ENCODE measurements at regions not wholly inside any gene's neighbourhood (a gene's known extent, or its start where the extent isn't known, plus 50 kb on each side); places are given as distances from the start of the nearest gene placed in this dataset.

DNA sequence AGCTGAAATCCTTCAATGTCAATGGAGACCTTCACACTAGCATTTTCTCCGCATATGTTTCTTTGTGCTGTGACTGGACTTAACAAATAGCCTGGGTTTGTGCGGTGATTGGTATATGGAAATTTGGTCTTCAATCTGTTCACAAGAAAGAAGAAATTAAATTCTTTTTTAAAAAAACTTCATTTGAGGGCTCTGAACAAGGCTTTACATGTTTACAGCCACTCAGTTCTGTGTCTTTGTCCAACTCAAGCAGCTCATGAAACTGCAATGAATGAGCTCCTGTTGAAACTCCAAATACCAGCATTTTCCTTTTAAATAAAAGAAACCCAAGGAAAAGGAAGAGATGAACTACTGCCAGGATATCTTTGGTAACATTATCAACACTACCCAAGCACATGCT lies 57.3 kb downstream of the PIK3C2A start:
- TF ChIP-seq POLR2A (IDR thresholded peaks at IDR 0.05): no peak
- TF ChIP-seq, protein P1, sequence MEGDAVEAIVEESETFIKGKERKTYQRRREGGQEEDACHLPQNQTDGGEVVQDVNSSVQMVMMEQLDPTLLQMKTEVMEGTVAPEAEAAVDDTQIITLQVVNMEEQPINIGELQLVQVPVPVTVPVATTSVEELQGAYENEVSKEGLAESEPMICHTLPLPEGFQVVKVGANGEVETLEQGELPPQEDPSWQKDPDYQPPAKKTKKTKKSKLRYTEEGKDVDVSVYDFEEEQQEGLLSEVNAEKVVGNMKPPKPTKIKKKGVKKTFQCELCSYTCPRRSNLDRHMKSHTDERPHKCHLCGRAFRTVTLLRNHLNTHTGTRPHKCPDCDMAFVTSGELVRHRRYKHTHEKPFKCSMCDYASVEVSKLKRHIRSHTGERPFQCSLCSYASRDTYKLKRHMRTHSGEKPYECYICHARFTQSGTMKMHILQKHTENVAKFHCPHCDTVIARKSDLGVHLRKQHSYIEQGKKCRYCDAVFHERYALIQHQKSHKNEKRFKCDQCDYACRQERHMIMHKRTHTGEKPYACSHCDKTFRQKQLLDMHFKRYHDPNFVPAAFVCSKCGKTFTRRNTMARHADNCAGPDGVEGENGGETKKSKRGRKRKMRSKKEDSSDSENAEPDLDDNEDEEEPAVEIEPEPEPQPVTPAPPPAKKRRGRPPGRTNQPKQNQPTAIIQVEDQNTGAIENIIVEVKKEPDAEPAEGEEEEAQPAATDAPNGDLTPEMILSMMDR (IDR thresholded peaks at IDR 0.05): no peak
- DNase-seq (no peak), ATAC-seq (no peak)
- Histone ChIP-seq H3K4me3 (no peak overlapping the region), H3K27ac (no peak overlapping the region), H3K36me3 (no peaks in the 10 kb centered on the region), H3K27me3 (no peaks in the 10 kb centered on the region), H3K9me3 (no peaks in the 10 kb centered on the region), H3K4me1 (peaks cover 0 to 8% (median 0%) of the 10 kb centered on the region in 4 donors)
- 90% methylated on average over 2 of the region's 2 CpGs for WGBS (ENCODE audit: insufficient coverage, low coverage, low lambda C conversion rate, missing lambda C conversion rate)
- intact Hi-C loops (cut with DNase I): no loop called here

DNA sequence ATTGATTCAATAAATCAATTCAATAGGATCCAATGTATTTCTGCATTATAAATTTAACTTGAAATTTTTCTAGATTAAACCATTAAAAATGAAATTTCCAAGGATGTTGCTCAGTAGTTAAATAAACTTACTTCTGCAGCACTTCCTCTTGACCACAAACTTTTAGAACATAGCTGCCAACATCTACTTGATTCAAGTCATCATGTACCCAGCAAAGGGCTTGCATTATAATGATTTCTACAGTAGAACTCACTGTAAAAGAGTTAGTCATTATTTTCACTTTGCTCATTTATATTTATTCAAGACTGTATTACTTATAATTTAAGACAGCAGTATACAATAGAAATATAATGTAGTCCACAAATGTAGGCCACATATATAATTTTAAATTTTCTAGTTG lies 59.2 kb downstream of the PIK3C2A start:
- Histone ChIP-seq H3K27me3 (no peaks in the 10 kb centered on the region), H3K27ac (no peak overlapping the region), H3K9me3 (no peaks in the 10 kb centered on the region), H3K36me3 (peaks cover 0 to 5% (median 0%) of the 10 kb centered on the region in 4 donors), H3K4me3 (no peak overlapping the region), H3K4me1 (no peaks in the 10 kb centered on the region)
- DNase-seq: no peak
- ATAC-seq: no peak
- TF ChIP-seq, protein P1 (IDR thresholded peaks at IDR 0.05): no peak
- TF ChIP-seq POLR2A (IDR thresholded peaks at IDR 0.05): no peak
- intact Hi-C loops (cut with DNase I): no loop called here

DNA sequence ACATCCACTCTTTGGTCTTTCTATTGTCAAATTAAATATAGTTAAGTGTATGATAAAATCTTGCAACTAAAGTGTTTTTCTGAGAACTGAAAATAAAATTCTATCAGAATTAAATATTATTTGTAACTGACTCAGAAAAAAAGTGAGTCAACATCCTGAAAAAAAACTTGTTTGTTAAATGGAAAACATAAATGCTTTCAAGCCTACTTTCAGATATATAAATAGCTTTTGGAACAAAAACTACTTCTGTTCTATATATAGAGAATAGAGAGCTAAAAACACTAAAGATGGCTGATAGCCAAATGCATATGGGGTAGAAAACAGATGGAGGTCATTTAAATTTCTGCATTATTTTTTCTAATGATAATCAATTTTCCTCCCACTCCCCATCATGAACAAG lies 61.8 kb downstream of the PIK3C2A start:
- TF ChIP-seq POLR2A (IDR thresholded peaks at IDR 0.05): no peak
- TF ChIP-seq, protein P1 (IDR thresholded peaks at IDR 0.05): no peak
- Histone ChIP-seq H3K4me3 (no peak overlapping the region), H3K9me3 (no peaks in the 10 kb centered on the region), H3K36me3 (peaks cover 0 to 11% (median 5%) of the 10 kb centered on the region in 4 donors), H3K27me3 (no peaks in the 10 kb centered on the region), H3K27ac (no peak overlapping the region), H3K4me1 (no peaks in the 10 kb centered on the region)
- ATAC-seq (no peak), DNase-seq (no peak)
- intact Hi-C loops (cut with DNase I): no loop called here

DNA sequence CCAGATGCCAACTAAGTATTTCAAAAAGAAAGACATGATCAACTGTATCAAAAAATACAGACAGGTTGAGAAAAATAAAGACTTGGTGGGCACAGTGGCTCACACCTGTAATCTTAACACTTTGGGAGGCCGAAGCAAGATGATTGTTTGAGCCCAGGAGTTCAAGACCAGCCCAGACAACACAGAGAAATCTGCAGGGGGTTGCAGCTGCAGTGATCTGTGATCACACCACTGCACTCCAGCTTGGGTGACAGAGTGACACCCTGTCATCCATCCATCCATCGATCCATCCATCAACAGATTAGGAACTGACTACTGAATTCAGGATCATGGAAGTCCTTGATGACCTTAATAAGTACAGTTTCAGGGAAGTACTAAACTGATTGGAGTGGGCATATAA lies 65.0 kb upstream of the RPS13 start:
- Histone ChIP-seq H3K4me1 (no peaks in the 10 kb centered on the region), H3K4me3 (no peak overlapping the region), H3K9me3 (no peaks in the 10 kb centered on the region), H3K36me3 (peaks cover 0 to 18% (median 5%) of the 10 kb centered on the region in 4 donors), H3K27ac (no peak overlapping the region), H3K27me3 (no peaks in the 10 kb centered on the region)
- intact Hi-C loops (cut with DNase I): no loop called here
- TF ChIP-seq, protein P1 (IDR thresholded peaks at IDR 0.05): no peak
- no peak for TF ChIP-seq POLR2A (IDR thresholded peaks at IDR 0.05)
- DNase-seq (no peak), ATAC-seq (no peak)
- 57% methylated on average over 1 of the region's 2 CpGs for WGBS (ENCODE audit: insufficient coverage, low coverage, low lambda C conversion rate, missing lambda C conversion rate)

DNA sequence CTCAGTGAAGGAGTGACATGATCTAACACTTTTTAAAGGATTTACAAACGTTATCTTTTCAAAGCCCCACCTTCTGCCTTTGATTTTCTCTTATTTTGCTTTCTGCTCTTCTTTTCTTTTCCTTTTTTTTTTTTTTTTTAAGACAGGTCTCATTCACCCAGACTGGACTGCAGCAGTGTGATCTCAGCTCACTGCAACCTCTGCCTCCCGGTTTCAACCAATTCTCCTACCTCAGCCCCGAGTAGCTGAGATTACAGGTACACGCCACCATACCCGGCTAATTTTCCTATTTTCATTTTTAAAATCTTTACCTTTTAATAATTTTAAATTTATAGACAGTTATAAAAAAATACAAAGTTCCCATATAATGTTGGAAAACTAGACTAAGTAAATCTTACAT lies 63.7 kb upstream of the RPS13 start:
- H3K27me3 ChIP-seq: no peaks in the 10 kb centered on the region
- peaks cover 0 to 18% (median 5%) of the 10 kb centered on the region in 4 donors for H3K36me3 ChIP-seq
- no peaks in the 10 kb centered on the region for H3K9me3 ChIP-seq
- H3K27ac ChIP-seq: no peak overlapping the region
- intact Hi-C loops (cut with DNase I): no loop called here
- H3K4me1 ChIP-seq: no peaks in the 10 kb centered on the region
- DNase-seq: no peak
- WGBS (ENCODE audit: insufficient coverage, low coverage, low lambda C conversion rate, missing lambda C conversion rate): 90% methylated on average over 5 of the region's 5 CpGs
- no peak overlapping the region for H3K4me3 ChIP-seq
- no peak for TF ChIP-seq POLR2A (IDR thresholded peaks at IDR 0.05)
- TF ChIP-seq, protein P1 (IDR thresholded peaks at IDR 0.05): no peak
- no peak for ATAC-seq
